Limb (tissue), 2 donors: ENCODE measurements at regions not wholly inside any gene's neighbourhood (a gene's known extent, or its start where the extent isn't known, plus 50 kb on each side); places are given as distances from the start of the nearest gene placed in this dataset.

Experiments
- DNase-seq, 2 donors: peaks; one replicate each; pipeline ENCODE4 v3.0.0-alpha.2; 2016; ENCODE audit errors: extremely low spot score in 2 of 2

DNA sequence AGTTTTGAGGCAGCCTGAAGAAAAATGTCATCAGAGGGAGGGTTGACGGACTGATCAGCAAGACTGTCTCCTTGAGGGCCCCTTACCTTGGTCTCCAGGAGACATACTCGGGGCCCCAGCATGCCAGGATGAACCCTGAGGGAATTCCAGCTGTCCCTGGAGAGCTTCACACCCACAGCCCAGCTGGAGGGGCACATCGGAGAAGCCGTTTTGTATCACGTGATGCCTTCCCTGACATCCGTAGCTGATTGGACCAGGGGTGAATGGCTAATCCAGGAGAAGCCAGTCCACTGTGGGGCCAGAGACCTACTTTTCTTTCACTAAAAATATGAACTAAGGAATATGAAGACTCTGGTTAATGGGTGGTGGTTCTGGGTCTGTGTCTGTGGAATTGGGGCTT, 86.0 kb upstream of the TP53I11 start:
- no peak for DNase-seq

DNA sequence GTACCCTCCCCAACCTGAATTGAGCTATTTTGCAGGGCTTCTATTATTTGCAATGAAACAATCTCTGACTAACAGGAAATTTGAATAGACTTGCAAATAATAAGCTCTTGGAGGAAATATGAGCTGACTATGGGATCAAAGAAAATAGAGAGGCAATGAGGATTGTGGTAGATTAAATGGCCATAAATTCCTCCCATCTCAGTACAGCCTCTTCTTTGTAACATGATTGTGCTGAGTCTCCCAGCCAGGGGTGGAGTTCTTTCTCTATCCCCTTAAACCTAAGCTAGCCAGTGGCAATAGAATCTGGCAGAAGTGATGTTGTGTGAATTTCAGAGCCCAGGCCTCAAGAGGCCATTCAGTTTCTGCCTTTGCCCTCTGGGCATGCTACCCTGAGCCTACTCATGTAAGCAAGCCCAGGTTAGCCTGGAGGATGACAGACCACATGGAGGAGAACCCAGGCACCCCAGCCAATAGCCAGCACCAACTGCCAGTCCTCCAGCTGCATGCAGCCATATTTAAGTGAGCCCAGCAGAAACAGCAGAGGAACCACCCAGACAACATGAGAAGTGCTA, 86.8 kb upstream of the TP53I11 start:
- no peak for DNase-seq

DNA sequence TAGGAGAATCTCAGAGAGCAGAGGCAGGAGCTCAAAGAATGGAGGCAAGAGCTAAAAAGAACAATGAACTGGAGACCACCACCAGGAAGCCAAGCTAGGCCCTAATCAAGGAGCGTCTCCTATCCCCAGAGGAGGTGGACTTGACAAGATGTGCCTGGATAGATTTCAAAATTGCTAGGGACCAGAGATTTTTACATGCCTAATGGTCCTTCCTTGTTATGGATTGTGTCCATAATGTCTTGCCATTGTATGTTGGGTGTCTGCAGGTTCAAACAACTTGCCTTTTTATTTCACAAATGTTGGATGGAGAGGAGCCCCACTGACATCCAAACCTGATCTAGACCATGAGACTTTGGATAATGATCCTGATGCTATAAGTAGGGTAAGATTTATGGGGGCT, 88.2 kb upstream of the TP53I11 start:
- no peak for DNase-seq

DNA sequence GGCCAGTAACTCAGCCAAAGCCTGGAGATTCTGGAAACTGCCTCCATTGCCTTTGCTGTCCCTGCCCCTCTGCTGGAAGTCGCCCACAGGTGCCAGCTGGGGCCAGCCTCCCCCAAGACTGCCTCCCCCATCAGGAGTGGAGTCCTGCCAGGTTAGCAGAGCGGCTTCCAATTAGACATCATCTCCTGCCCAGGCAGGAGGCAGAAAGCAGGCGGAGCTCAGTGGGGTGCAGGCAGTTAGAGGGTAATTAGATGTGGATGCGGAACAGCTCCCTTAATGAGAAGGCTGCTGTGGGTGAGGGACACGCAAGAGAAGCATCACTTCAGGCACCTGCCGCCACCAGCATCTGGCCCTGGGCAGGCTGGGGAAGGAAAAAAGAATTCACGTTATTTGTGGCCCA, 90.9 kb upstream of the TP53I11 start:
- no peak for DNase-seq

DNA sequence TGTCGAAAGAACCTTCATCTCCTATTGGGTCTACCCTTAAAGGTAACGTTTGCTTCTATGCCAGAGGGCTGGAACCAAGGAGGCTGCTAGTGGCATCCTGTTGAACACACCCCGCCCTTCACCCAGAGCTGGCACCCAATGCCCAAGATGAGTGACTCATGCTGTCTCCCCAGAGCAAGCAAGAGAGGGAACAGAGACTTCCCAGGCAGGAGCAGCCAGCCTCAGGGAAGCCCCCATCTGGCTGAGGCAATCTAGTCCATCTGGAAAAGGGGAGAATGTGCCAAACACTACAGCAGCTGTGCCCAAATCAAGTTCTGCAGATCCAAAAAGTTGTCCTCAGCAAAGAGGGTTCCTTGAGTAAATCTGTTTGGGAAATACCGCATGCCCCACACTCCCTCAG, 91.9 kb upstream of the TP53I11 start:
- DNase-seq = no peak

DNA sequence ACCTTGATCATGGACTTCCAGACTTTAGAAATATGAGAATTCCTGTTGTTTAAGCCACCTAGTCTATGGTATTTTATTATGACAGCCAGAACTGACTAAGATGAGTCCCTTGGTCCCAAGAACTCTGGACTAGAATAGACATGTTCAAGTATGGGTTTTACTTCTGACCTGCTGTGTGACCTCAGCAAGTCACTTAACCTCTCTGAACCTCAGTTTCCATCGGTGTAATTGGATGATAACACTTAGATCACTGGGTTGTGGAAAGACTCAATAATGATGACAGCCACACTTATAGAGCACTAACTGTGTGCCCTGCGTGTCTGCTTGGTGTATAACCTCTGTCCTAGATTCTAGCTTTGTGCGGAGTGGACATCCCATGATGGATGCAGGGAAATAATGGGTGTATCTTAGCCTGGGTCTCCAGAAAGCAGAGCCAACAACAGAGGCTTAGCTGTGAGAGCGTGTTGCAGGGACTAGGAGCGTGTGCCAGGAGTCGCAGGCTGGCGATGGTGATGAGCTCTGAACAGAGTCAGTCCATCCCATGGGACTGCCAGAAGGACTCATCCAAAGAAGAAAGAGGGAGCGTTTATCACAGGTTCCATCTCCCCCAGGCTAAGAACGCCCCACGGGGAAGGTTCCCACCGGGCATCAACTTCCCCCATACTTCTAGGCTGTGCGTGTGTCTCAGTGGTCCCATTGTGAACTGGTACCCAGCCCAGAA, 93.2 kb upstream of the TP53I11 start:
- no peak for DNase-seq

DNA sequence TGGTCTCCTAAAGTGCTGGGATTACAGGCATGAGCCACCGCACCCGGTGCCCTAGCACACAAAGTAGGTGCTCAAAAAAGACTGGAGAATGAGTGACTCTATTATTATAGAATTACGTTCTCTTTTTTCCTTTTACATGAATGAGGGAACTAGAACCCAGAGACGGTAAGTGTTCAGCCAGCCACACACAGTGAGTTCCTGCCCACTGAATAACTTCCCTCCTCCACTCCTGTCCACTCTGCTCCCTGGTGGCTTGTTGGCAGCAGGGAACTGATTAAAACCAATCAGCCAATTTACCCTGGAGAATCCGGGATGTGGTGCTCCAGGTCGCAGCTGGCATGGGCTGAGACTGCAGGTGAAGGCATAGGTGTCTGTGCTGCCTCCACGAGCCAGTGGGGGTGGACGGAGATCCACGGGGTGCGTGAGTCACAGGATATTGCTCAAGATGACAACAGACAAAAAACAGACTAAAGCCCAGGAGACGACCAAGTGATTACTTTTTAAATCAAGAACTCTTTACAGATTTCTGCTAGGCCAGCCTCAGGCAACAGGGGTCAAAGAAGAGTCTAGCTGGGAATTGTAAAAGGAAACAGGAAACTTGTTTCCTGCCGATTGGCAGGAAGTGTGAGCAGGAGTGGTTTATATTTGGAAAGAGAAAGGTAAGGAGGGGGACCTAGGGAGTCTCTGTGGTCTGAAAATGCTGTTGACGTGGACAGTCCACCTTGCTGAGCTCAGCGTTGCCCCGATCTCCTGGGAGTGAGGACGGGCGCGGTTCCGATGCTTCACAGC, 95.2 kb upstream of the TP53I11 start:
- no peak for DNase-seq

DNA sequence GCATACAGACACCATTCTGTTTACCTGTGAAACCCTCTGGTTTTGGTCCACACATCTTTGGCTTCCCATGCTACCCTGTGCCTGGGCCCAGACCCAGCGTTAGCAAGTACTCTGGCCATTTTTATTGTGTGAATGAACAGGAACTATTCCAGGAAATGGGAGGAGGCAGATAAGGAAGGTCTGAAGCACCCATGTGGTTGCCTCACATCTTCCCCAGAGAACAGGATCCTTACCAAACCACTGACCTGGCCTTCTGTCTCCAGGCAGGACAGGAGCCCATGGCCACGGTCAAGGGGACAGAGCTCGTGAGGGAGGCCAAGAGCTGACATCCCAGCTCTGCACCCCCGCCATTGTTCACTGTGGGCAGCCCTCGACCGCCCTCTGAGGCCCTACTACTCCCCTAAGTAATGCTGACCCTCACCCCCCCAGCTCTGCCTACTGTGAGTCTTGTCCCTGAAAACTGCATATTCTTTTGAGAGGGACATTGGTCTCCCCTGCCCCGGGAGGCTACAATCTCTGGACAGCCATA, 97.7 kb upstream of the TP53I11 start:
- no peak for DNase-seq

DNA sequence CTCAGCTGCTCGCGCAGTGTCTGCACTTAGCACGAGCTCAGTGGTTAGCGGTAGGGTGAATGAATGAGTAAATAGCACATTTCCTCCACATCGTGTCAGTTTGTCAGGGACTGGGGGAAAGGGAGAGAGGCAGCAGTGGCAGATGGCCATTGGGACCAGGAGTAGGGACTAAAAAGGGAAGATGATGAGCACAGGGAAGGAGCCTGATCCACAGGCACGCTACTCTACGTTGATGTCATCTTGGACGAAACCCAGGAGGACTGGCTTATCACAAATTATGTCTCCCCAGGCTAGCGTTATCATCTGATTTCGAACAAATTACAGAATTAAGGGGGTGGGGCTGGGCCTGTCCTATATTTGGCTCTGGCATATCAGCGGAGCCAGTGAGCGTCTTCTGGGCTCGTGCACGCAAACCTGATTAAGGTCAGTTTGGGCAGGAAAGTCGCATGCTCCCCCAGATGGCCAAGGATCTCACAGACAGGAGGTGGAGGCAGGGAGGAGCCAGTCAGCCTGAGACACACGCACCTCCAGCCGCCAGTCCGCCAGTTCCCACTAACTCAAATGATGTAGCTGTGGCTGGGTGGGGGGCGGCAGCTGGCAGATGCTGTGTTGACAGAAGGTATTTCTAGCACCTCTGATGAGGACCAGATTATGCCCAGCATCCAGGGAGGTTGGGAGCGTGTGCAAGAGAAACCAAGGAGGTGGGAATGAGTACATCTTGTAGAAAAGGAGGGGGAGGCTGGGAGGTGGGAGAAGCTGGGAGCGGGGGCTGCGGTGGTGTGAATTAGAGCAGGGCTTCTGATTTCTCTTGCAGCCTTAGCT, 97.4 kb upstream of the PRDM11 start:
- no peak for DNase-seq

DNA sequence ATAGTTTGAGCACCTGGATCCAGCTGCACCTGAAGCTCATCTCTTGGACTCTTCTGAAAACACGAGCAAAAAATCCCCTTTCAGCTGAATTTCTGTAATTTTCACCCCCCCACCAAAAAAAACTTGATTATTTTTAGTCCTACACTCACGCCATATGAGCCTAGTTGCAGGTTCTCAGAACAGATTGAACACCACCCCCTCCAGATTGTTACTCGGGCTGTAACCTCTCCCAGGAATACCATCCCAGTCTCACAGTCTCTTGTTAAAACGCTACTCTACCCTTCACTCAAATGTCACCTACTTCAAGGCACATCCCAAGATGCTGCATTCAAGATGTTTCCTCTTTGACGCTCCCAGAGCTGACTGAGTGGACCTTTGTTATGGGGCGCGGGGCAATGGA, 96.3 kb upstream of the PRDM11 start:
- DNase-seq = no peak

DNA sequence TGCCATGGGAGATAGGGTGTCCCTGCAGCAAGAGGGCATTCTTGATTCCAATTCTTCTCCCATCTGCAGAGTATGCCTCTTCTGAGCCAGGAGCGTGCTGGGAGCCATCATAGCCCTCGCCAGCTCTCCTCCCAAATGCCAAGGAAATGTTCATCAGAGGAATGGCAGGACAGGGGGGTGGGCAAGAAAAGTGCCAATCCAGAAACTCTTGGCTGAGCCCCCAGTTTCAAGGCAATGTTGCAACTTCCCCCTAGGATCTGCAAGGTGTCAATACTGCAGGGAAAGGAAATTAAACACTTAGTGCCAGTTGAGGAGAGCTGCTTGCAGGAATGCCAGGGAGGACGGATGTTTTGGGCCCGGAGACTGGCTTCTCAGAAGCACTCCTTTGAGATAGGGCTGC, 94.8 kb upstream of the PRDM11 start:
- DNase-seq = no peak

DNA sequence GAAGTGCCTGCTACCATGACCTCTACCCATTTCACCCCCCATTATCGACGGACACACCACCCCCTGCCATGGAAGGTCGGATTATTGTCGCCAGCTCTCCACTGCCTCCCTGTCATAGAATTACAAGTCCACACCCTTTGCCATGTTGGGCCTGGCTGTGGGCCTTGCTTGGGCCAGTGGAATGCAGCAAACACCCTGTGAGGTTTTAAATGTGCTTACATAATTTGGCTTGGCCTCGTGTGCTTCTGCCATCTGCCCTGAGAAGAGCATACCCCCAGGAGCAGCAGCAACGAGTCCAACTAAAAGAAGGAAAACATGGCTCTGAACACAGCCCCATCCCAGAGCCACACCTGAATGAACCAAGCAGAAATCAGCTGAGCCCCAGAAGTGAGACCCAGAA, 94.1 kb upstream of the PRDM11 start:
- no peak for DNase-seq

DNA sequence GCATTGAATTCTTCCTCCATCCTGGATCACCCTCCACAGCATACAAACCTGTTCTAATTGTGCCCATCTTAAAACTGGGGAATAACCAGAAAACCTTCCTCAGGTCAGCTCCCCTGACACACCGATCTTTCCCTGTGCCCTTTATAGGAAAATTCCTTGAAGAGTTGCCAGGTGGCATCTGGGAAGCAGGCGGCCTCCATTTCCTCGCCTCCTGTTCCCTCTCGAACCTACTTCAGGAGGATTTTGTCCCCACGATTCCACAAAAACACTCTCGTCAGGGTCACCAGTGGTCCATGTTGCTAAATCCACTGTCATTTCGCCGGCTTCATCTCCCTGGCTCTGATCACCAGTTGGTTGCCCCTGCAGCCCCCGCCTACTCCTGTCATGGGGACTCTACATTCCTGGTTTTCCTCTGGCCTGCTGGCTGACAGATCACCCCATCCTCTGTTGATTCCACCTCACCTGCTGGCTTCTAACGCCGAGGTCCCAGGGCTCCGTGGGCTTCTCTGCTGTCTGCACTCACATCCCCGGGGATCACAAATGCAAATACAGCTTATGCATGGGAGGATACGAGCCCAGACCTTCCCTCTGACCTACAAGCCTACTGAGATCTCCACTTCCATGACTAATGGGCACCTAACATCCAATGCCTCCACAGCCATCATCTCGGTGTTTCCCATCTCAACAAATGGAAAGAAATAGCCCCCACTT, 92.5 kb upstream of the PRDM11 start:
- no peak for DNase-seq

DNA sequence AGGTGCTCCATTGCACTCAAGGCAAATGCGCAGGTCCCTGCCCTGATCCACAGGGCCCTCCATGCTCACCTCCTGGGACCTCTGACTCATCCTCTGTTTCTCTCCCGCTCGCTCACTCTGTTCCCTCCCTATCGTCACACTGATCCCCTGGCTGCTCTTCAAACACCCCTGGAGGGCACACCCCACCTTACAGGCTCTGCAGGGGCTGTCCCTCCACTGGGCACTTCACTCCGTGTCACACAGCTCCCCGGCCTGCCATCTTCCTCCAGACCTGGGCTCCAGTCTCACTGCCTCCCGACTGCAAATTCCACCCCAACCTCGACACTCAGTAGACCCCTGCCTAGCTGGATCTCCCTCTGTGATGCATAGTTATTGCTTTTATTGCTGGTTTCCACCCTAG, 91.5 kb upstream of the PRDM11 start:
- DNase-seq = no peak

DNA sequence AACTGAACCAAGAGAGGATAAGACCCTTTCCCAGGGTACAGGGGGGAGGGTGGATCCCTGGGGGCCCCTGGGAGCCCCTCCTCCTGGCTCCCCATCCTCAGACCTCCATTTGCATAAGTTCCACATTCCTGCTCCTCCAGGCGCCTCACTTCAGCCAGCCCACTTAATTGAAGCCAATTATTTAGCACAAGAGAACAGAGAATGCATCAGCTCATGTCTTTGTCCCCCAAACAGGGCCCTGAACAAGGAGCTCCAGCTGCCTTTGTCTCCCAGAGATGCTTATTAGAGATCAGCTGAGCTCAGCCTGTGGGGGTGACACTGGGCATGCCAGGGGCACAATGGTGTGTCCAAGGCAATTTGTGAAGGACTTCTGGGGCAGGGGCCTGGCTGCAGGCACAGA, 89.9 kb upstream of the PRDM11 start:
- no peak for DNase-seq

DNA sequence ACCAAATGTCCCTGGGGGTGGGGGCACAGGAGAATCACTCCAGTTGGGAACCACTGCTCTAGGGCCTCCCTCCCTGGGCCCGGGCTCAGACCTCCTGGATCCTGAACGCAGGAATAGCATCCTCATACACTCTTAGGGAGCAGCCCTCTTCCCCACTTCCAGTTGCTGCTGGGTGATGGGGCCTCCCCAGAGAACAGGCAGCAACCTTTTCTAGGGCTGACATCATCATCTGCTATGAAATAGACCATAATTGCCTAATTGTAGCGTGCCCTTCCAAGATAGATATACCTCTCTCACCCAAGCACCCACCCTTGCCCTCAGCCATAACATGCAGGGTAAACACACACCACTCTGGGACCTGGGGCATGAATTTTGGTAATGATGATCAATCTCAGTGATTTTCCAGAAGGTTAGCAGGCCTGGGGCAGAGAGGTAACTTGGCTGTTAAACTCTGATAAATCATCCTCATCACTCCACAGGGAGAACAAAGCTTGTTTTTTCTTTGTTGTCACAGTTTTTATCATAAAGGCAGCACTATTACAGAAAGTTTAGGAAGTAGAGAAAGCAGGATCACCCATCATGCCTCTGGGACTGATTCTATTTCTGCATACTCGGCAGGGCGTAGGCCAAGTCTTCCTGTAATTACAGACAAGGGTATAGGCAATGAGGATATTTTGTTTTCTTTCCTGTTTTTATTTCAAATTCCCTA, 88.3 kb upstream of the PRDM11 start:
- DNase-seq = no peak

DNA sequence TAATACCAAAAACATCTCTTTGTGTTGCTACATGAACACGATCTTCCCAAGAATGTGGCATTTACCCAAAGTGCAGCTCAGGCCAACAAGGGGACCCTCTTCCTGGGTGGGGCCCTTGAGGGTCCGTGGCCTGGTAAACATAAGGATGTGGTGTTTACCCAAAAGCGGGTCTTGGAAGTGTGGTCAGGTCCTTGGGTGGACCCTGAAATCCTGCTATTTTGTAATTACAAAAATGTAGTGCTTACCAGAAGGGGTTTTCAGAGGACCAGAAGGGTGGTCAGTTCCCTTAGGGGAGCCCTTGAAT, 87.8 kb upstream of the PRDM11 start:
- no peak for DNase-seq

DNA sequence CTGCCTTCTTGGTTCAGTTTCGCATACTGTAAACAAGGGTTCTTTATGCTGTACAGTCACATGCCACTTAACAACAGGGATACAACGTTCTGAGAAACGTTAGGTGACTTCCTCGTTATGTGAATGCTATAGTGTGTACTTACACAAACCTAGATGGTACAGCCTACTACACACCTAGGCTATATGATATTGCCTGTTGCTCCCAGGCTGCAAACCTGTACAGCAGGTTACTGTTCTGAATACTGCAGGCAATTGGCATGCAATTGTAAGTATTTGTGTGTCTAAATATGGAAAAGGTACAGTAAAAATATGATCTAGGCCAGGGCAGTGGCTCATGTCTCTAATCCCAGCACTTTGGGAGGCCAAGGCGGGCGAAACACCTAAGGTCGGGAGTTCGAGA, 85.7 kb upstream of the PRDM11 start:
- DNase-seq = no peak

DNA sequence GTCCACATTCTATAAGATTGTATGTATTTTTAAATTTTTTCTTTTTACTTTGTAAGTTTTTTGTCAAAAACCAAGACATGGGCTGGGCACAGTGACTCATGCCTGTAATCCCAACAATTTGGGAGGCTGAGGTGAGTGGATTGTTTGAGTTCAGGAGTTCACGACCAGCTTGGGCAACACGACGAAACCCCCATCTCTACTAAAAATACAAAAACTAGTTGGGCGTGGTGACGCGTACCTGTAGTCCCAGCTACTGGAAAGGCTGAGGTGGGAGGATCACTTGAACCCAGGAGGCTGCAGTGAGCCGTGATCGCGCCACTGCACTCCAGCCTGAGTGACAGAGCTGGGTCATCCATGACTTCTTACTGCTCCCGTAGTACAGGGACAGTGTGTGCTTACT, 84.8 kb upstream of the PRDM11 start:
- DNase-seq = no peak

DNA sequence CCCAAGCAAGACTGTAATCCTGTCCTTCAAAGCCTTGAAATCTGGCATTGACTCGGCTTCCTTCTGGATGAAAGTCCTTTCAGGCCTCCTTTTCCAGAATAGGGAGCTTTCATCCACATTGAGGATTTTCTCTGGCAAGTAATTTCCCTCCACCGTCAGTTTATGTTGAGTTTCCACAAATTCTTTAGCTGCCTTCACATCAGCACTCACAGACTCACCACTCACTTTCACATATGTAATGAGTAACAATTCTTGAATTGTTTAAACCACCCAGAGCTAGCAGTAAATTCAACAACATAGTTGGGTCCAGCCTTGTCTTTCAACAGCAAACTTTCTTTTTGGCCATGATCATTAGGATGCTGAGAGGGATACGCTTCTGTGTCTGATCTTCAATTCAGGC, 84.3 kb upstream of the PRDM11 start:
- no peak for DNase-seq
